SK-N-SH (cell line): ENCODE measurements at regions not wholly inside any gene's neighbourhood (a gene's known extent, or its start where the extent isn't known, plus 50 kb on each side); places are given as distances from the start of the nearest gene placed in this dataset.

Source experiments
- CTCF ChIP-seq: fragments of 200-600 bp; sonication (generic); IDR thresholded peaks from 2 replicates; pipeline ENCODE4 v1.6.1; 2017; ENCODE audit warnings: antibody characterized with exemption, mild to moderate bottlenecking, moderate library complexity
- FOXM1 ChIP-seq: IDR thresholded peaks from 2 replicates; pipeline ENCODE4 v1.4.0; 2012; ENCODE audit warnings: low read depth, mild to moderate bottlenecking
- MAX ChIP-seq: IDR thresholded peaks from 2 replicates; pipeline ENCODE4 v1.4.0; 2012; ENCODE audit warnings: low read depth
- NRF1 ChIP-seq: IDR thresholded peaks from 2 replicates; pipeline ENCODE4 v1.6.1; 2012; ENCODE audit warnings: low read depth, mild to moderate bottlenecking, low read length
- REST ChIP-seq: IDR thresholded peaks from 2 replicates; pipeline ENCODE4 v1.6.1; 2012; ENCODE audit warnings: mild to moderate bottlenecking, low read depth, low read length, moderate library complexity
- TAF1 ChIP-seq: IDR thresholded peaks from 2 replicates; pipeline ENCODE4 v1.6.1; 2012; ENCODE audit warnings: low read depth, mild to moderate bottlenecking, low read length, moderate library complexity, borderline replicate concordance
- TF ChIP-seq, protein P1 (sequence below): IDR thresholded peaks from 2 replicates; pipeline ENCODE4 v1.4.0; 2012; ENCODE audit warnings: low read depth, borderline replicate concordance

DNA sequence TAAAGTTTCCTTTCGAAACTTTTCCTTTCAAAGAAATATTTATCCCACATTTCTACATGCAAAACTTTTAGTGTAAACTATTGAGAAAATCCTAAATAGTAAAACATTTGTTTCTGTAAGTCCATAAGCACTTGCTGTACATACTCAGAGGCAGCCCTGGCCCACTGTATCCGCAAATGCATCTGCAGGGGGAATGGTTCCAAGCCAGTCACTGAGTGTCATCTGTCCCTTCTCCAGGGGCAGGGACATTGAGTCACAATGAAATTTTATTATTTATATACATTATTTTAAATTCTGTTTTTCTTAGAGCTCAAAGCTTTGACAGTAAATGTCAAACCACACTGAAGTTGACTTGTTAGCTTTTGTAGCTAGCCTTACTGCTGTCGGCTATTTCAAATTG is 367.2 kb downstream of the MTX2 start:
- TF ChIP-seq NRF1 (no peak), CTCF (no peak), REST (no peak), TAF1 (no peak), FOXM1 (no peak), MAX (no peak)
- TF ChIP-seq, protein P1, sequence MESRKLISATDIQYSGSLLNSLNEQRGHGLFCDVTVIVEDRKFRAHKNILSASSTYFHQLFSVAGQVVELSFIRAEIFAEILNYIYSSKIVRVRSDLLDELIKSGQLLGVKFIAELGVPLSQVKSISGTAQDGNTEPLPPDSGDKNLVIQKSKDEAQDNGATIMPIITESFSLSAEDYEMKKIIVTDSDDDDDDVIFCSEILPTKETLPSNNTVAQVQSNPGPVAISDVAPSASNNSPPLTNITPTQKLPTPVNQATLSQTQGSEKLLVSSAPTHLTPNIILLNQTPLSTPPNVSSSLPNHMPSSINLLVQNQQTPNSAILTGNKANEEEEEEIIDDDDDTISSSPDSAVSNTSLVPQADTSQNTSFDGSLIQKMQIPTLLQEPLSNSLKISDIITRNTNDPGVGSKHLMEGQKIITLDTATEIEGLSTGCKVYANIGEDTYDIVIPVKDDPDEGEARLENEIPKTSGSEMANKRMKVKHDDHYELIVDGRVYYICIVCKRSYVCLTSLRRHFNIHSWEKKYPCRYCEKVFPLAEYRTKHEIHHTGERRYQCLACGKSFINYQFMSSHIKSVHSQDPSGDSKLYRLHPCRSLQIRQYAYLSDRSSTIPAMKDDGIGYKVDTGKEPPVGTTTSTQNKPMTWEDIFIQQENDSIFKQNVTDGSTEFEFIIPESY = no peak
